GM18519 (cell line): ENCODE measurements at regions not wholly inside any gene's neighbourhood (a gene's known extent, or its start where the extent isn't known, plus 50 kb on each side); places are given as distances from the start of the nearest gene placed in this dataset.

ENCODE experiments used
- ATAC-seq: cut with Tn5 transposase; IDR thresholded peaks from one replicate; pipeline ENCODE4 v1.9.1; 2021; ENCODE audit warnings: mild to moderate bottlenecking, moderate library complexity; ENCODE audit not compliant: unreplicated experiment, low FRiP score

DNA sequence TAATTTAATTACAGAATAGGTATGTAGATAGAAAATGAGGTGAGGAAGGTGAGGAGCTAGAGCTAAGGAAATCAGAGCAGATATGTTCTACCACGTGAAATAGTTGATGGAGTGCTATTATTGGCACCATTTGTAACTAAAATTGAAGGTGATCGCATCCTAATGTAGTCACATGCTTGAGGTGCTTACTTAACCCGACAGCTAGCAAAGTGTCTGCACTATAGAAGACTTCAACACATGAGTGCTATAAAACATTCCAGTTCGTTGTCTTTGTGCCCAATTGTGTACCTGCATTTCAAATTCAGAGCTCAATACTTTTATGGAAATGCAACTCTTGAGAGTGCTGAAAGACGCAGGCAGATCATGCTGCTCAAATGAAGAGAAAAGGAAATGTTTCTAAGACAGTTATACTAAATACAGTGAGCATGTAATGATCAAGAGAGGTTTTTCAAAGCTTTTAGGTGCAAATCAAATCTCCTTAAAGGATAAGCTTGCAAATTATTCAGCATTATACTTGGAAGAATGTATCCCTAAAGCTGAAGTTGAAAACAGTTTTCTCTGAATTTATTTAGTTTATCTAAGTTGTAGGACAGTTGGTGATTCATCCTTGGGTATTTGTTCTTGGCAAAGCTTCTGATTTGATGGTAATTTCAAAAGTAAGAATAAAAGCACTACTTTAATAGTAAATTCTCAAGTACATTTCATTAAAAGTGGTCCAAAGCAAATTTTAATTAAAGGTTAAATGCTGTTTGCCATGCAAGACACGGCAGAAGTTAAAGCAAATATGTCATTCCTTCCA, 223.9 kb upstream of the EPHA5 start:
- ATAC-seq = no peak

DNA sequence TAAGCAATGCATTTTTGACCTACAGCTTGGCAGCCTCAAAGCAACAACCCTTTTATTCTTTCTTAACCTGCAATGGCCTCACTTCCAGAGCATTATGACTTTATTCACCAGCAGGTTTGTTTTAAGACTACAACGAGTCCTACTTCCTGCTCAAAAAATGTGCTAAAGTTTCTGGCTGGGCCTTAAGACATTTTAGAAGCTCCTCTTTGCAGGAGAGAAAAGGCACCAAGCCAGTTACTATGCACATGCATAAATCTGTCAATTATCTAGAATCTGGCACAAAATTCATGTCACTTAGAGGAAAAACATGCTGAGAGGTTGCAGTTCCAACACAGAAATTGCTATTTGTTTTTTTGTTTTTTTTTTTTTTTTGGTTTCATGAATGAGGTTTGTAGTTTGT, 223.0 kb upstream of the EPHA5 start:
- no peak for ATAC-seq

DNA sequence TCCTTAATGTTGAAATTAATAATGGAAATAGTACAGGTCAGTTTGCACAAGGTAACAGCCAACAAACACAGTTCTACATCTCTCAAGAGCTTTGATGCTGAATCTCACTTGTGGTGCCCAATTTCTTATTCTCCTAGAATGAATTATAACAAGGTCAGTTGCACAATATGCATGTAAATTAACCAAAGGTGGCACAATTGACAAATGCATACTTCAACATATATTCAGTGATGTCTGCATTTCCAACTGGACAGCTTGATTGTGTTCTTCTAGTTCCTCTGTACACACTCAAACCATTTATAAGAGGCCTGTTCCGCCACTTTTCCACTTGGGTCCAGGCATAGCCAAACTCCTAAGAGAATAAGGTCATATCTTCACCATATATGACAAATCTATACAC, 210.3 kb upstream of the EPHA5 start:
- ATAC-seq = no peak

DNA sequence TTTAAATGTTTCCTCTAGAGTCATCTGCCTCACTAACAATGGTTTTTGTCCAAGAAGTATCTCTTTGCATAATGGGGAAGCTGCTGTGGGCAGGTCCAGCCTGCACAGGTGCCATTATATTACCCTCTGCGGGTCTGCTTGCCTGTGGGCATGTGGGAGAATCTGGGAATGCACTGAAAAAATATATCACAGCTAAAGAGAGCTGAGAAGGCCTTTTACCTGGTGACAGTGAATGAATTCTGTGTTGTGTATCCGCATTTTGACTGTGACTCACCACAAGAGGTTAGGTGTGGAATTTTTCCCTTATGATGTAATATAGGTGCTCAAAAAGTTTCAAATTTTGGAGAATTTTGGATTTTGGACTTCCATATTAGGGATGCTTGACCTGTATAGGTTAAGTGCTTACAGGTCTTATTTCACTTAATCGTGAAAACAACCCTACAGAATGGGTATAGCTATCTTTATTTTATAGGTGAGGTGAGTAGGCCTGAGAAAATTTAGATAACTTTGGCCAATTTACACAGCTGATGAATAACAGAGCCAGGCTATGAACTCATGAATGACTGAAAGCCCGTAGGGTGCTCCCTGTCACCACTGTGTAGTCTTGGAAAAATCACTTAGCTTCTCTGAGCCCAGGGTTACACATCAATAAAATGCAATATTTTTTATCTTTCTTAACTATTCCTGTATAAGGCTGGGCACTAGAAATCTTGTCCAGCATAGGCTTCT, 198.0 kb upstream of the EPHA5 start:
- no peak for ATAC-seq

DNA sequence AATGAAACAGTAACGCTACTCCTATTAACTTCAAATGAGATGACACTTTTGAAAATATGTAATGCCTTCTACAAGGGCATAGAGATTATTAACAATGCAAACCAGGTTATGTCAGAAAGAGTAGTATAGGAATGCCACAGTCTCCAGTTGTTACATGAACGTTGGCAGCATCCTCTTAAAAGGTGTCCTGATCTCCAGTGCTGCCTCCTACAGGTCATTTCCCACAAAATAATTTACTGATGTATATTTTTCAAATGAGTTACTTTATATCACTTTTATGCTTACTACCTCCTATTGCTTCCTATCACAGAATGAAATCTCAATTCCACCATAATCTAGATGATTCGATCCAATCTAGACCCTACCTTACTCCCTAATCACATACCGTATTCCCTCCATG, 195.2 kb upstream of the EPHA5 start:
- no peak for ATAC-seq

DNA sequence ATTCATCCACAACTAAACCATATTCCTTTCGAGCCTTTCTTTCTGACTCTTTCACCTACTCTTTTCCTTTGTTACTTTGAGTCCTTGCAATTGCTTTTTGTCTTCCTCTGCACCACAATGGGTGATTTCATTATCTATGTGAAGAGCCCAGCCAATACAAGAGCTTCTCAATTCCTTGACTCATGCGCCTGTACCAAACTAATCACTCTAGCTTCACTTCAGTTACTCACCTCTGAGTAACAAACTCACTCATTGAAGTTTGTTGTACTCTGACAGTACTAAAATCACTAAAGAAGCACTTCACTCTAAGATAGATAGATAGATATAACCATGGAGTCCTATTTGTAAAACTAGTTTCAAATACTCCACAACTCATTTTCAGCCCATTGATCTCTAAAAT, 191.7 kb upstream of the EPHA5 start:
- no peak for ATAC-seq

DNA sequence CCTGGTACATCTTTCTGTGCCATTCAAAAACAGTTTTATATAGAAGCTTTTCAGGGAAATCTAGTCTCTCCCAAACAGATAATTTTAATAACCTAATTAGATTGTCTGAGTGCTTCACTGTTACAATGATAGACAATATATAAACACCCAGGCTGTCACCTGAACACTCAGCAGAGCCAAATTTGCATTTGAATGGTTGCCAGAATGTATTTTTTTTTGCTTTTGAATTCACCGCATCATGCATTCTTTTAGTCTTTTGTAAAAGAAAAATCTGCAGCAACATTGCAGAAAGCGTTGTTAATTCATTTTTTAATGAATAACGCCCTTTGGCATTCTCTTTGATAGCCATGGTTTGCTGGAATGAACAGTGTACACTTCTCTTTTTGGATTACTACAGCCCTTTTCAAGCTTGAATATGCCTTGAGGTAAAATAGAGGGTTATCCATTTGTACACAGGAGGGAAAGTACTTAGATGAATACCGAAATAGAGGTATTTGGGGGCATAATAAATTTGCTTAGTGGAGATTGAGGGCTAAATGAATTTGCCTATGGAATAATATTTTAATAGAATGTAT, 175.0 kb upstream of the EPHA5 start:
- no peak for ATAC-seq

DNA sequence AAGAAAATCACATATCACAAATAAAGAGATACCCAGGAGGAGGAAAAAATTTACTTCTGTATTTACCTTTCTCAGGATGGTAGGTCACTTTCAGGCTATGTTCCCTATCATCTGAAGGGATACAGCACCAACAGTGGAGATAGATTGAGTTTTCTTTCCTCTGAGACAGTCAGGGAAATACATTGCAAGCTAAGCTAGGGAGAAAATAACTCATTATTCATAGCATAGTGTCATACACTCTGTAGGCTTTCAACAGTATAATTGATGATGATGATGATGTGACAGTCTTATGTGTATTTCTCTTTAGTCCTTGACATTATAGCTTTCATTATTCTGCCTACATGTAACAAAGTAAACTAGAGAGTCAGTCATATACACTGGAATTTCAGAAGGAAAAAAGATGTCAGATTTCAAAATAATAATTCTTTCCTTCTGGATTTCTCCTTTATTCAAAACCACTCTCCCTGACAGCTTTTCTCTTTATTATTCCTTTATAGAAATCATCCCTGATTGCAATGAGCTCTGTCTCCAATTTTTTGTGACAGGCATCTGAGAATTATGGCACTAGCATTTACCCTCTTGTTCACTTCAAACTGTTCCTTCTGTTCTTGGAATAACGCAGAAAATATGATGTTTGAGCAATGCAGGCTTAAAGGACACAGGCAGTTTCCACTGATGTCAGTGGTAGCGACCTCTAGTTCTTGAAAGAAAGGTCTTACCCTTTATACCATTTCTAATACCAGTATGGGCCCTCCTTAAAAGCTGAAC, 169.1 kb upstream of the EPHA5 start:
- no peak for ATAC-seq

DNA sequence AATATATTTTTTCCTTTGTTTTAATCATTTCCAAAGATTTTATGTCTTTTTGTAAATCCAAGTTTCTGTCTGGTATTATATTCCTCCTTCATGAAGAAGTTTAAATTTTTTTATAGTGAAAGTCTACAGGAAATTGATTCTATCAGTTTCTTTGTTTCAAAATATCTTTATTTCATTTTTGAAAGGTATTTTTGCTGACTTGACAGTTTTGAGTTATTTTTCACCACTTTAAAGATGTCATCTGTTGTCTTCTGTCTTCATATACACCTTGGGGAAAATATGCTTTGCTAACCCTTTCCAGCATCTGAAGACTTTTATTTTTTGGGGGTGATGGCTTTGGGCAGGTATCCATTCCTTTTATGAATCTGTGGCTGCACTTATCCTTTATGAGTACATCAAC, 164.4 kb upstream of the EPHA5 start:
- no peak for ATAC-seq

DNA sequence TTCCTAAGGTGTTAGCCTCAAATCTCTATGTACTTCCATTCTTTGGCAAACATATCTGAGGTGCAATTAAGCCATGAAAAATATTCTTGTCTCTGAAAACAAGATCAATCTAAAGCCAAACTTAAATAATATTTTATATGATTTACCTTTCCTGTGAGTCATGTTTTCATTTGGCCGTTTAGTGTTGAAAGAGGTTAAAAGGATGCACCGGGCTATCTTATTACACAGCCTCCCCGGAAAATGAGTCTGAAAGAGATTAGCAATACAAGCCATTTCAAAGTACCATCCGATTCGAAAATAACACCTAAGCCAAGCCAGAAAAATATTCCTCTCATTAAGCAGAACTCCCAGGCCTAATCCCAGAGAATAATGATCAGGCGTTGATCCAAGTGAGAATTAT, 161.5 kb upstream of the EPHA5 start:
- no peak for ATAC-seq

DNA sequence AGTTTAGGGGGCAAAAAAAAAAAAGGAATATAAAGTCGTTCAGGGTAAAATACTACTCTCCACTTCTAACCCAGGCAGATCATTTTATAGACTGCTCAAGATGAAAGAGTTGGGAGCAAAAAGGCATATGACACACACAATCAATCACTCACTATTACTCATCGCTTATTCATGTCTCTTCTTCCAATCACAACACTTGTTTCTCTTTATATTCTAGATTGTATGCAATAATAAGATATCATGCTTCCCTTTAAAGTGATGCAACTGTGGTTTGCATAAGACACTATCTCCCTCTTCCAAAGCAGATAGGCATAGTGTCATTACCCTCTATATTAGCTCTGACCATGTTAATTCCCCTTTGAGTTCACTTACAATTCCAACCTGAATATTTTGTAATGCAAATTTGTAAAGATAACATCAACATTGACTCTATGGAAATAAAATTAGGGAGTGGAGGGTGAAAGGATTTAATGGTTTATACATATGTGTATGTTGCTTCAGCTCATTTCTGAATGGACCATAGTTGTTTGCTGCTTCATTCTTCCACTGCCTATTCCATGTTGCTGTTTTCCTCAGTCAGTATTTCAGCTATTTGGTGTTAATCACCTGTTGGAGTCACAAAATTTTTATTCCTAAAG, 154.9 kb upstream of the EPHA5 start:
- ATAC-seq = no peak

DNA sequence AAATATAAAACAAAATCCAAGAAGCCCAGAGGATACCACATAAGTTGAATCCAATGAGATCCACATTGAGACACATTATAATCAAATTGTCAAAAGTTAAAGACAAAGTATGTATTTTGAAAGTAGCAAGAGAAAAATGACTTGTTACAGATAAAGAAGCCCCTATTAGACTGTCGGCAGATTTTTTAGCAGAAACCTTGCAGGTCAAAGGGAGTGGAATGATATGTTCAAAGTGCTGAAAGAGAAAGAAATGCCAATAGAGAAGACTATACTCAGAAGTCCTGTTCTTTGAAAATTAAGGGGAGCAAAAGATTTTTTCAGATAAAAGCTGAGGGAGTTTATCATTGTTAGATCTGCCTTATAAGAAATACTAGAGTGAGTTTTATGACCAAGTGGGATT, 148.9 kb upstream of the EPHA5 start:
- no peak for ATAC-seq

DNA sequence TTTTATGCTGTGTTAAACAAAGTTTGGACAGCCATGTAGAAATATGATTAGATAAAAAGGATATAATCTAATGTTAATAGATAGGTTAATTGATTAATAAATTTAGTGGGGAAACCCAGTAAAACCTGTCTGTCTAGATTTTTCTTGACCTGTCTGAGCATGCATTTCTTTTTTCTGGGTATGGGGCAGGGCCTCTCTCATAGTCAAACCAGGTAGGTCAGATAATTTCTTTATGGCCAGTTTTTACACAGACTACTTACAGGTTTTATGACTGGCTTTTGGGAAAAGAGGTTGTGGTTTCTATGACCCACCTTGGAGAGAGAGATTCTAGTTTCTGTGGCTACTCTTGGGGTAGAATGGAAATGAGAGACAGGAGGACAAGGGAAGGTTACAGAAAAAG, 135.6 kb upstream of the EPHA5 start:
- ATAC-seq = no peak

DNA sequence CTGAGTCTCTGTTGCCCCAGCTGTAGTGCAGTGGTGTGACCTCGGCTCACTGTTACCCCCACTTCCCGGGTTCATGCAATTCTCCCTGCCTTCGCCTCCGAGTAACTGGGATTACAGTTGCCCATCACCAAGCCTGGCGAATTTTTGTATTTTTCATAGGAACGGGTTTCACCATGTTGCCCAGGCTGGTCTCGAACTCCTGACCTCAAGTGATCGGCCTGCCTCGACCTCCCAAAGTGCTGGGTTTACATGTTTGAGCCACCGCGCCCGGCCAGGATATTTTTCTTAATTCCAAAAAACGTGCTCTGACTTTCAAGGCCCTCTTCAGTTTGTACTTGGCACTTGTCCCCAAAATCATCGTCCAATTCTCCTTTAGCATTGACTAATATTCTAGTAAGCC, 129.2 kb upstream of the EPHA5 start:
- no peak for ATAC-seq

DNA sequence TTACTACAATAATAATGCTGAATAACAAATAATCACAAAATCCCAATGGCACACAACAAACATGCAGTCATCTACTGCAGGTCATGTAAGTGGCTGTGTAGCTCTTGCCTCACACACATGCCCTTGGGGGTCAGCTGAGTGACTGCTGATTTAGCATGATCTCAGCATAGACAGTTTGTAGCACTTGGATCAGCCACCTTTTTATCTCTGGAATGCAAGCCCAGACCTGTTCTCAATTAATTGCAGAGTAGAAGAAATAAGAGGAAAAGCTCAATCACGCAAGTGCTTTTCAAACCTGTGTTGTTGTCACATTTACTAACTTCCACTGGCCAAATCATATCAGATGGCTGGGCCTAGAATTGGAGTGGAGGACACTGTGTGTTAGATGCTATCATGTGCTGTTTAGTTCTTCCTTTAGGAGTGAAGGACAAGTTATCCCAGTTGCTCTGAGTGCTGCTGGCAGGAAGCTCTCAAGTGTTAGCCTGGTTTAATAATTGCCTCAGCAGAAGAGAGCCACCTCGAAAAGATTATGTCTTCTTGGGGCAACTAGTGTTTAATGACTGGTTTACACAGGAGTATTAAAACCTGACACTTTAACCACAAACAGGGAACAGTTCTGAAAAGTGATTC, 128.3 kb upstream of the EPHA5 start:
- ATAC-seq = no peak

DNA sequence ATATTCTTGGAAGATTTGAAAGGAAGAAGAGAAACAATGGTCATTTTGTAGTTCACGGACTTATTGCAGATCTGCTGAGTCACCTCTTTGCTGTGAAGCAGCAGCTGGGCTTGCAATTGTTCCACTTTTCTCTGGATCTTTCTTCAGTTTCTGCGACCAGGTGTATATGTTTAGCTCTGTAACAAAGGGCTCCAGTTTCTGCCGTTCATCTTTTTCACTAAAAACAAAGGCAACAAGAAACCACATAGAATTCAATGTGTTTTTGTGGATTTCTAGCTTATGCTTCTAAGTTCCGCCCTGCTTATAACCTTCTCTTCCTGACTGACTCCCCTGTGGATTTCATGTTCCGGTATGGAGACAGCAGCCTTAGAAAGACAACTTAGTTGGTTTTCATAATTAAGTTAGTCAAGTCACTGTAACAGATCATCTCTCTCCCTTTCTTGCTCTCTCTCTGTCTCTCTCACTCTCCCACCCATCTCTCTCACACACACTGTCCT, 121.6 kb upstream of the EPHA5 start:
- ATAC-seq = no peak

DNA sequence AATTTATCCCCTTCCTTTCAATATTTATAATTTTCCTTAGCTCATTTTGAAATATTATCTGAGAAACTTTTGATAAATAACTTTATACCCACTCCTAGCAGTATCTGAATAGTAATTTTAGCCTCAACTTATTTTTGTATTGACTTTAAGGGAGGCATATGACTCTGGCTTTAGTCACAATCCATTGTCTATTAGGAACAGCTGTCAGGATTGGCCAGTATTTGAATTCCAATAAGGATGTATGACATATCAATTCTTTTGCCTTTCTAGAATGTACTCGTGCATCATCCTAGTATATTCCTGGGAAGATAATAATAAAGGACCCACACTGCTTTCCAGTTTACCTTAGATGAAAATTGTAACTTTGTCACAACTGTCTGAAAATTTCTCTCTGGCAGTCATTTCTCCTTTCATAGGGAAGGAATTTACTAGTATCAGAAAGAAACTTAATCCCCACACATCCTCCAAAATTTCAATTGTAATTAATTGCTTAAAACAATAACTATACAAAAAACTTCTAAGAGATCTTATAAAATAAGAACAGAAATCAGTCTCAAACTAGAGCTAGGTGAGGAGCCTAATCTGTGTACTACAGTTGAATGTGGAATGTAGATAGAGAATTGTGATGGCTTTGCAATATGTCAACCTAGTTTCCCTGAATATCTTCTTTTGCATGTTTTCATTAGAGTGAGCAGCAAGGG, 121.0 kb upstream of the EPHA5 start:
- ATAC-seq = no peak

DNA sequence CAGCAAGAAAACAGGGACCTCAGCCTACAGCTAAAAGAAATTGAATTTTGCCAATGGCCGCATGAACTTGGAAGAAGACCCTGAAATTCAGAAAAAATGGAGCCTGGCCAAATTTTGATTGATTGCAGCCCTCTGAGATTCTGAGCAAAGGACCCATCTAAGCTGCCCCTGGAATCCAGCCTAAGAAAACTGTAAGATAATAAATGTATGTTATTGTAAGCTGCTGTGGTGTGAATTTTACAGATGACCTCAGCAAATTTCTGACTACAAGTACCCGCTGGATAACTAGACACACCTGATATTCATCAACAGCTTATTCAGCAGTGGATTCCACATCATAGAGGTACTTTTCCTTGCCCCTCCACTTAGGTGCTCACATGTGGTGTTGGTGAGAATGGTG, 119.5 kb upstream of the EPHA5 start:
- no peak for ATAC-seq

DNA sequence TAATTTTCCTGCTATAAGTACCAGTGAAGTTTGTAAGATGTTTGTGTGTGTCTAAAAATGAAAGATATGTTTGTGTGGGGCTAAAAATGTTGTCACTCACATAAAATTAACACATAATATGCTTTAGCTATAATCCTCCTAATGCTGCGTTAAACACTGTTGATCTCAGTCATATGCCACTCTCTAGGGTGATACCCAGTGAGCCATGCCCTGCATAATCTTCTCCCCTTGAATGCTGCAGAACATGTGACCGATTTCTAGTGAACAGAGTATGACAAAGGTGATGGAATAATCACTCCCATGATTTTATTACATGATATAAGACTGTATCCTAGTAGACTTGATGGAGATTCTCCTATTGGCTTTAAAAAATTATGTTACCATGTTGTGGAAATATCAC, 119.1 kb upstream of the EPHA5 start:
- ATAC-seq = no peak
